NCI-H2081 treated with DMSO at 0.1 percent for 48 hours (cell line): ENCODE measurements at regions not wholly inside any gene's neighbourhood (a gene's known extent, or its start where the extent isn't known, plus 50 kb on each side); places are given as distances from the start of the nearest gene placed in this dataset.
A peak's percentile ranks its signal among the peaks of the same experiment; 100 is the strongest.
"Not testable (repeated sequence)": the region's sequence is repeated elsewhere in the genome, so short reads cannot be mapped to it uniquely, and the experiment has no call there.

Source experiments
- DNase-seq: peaks from one replicate; lab custom pipeline; 2025; lab: John Stamatoyannopoulos, UW

GRCh38 chr2:150211164-150211631 lies 276.3 kb downstream of the RND3 start:
- no peak for DNase-seq

GRCh38 chr2:150209746-150210145 lies 277.7 kb downstream of the RND3 start:
- no peak for DNase-seq

DNA sequence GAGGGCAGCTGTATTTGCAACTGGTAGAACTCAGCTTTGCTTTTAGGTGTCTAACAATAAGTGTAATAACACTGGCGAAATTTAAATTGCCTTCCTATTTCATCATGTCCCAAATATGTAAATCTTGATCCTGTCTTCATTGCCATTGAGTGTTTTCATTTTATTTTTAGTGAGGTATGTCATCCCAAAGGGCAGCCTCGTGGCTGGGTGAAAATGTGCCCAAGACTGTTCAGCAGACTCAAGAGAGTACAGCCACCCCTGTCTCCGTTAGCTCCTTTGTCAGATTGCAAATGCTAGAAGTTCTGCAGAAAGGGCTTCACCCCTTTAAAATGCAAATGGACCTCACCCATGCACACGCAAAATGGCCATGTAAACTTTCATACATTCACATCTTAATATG lies 278.8 kb downstream of the RND3 start:
- DNase-seq, result no peak

- DNase-seq, result peak; percentile 73
These were observed 279.5 kb downstream of the RND3 start for GRCh38 chr2:150207979-150208378.

- DNase-seq, result no peak
These were observed 283.0 kb downstream of the RND3 start for GRCh38 chr2:150204451-150204850.

- DNase-seq, result not testable (repeated sequence)
These were observed 292.7 kb downstream of the RND3 start for GRCh38 chr2:150194816-150195215.

DNA sequence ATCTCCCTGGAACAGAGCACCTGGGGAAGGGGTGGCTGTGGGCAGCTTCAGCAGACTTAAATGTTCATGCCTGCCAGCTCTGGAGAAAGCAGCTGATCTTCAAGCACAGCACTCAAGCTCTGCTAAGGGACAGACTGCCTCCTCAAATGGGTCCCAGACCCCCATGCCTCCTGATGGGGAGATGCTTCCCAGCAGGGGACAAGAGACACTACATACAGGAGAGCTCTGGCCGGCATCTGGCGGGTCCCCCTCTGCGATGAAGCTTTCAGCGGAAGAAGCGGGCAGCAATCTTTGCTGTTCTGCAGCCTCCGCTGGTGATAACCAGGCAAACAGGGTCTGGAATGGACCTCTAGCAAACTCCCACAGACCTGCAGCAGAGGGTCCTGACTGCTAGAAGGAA lies 294.8 kb downstream of the RND3 start:
- no peak for DNase-seq

DNA sequence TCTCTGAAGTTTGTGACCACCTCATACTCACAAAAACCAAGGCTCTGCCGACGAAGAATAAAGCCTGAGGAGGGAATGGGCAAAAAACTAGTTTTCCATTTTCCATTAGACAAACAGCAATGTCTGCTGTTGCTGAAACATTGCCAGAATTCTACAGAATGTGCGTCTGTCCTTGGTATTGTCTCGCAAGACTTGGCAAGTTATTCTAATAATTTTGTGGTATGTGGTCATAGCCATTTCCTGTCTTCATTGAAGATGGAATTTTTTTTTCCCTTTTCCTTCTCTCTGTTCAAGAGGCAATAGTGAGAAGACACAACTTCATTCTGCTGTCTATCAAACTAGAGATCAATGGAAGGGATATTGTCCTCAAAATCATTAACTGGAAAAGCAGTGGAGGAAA lies 296.1 kb downstream of the RND3 start:
- no peak for DNase-seq

GRCh38 chr2:150190546-150190945 lies 296.9 kb downstream of the RND3 start:
- no peak for DNase-seq

DNA sequence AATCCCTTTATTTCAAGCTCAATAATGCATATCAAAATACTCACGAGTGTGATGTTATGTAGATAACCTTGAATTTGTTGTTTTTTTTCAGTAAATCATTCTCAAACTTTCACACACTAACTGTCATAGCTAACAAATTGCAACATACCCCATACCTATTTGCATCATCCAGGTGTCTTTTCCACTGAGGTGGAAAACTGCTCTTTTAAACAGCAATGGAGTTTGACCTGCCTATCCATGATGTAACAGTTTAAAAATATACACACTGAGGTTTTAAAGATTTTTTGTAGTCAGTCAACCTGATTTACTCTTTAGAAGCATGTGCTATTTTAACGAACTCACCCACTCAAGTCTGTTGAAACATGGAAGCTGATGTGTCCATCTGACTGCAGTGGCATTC lies 298.7 kb downstream of the RND3 start:
- no peak for DNase-seq

DNA sequence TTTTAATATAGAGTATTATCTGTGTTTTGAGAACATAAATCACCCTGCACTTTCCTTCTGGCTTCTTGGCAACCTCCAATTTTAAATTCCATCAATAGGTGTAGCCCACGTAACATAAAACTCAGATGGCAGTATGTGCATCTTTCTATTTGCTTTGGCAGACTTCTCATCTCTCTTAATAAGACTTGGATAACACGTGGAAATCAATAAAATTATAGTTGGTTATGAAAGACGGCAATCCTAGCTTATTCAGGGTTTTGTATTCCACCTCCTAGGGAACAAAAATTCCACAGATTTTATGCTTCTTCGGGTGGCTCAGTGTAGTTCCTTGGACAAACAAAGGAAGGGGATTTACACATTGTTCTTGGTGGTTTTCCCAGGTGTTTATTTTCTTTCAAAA lies 299.3 kb downstream of the RND3 start:
- DNase-seq, result no peak

- no peak for DNase-seq
These were observed 304.8 kb downstream of the RND3 start for GRCh38 chr2:150182566-150183235.

- no peak for DNase-seq
These were observed 308.9 kb downstream of the RND3 start for GRCh38 chr2:150178591-150178990.

- DNase-seq, result no peak
These were observed 312.5 kb downstream of the RND3 start for GRCh38 chr2:150174971-150175421.

DNA sequence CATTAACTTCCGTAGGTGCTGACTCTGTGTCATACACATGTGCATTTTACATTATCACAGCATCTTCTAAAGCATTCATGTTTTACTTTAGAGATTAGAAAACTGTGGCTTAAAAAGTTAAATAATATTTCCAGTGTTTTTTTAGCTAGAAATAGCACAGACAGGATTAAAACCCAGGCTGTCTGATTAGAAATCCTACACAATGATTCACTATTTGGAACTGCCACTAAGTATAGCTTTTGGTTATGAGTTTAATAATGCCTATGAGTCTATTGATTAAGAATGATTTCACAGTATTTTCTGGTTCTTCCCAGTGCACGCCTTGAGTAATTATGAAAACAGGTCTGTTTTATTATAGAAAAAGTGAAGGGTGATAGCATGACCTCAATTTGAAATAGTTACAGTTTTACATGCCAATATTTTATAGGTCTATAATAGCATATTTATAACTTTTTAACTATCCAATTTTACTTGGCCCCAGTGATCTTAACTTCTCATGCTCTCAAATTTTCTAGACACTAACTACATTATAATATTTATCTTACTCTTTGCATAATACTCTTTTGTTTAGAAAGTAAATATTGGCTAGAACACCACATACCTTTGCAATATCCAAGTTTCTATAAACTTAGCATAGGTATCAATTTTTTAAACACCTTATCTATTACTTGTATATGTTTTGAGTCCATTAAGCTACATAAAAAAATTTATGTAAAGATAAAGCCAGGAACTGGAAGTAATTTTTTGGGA lies 313.2 kb downstream of the RND3 start:
- no peak for DNase-seq

- DNase-seq, result no peak
These were observed 316.4 kb downstream of the RND3 start for GRCh38 chr2:150171065-150171548.

DNA sequence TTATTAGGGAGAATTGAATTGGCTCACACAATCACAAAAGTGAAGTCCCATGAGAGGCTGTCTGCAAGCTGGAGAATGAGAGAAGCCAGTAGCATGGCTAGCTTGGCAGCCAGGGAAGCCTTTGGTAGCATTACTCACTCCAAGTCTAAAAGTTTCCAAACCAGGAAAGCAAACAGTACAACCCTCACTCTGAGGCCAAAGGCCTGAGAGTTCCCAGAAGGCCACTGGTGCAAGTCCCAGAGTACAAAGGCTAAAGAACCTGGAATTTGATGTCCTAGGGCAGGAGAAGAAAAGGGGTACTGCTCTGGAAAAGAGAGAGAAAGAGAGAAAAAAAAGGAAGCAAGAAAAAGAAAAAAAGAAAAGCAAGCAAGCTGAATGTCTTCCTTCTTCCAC lies 318.2 kb downstream of the RND3 start:
- no peak for DNase-seq

- DNase-seq, result no peak
These were observed 318.8 kb downstream of the RND3 start for GRCh38 chr2:150168595-150169236.

DNA sequence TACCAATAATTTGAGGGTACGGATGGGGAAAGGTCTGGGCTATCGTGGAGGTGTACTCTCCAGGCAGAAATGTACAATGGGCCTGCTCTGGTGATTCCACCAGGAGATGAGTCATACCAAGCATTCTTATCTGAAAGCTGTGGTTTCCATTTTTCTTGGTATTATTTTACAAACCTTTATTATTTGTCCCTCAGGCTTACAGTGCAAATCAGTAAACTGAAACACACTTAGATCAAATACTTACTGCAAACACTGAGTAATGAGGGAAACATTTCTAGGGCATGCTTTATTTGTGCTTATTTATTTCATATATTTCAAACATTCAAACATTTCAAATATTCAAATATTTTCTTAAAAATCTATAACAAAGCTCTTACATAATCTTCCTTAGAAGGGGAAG lies 319.8 kb downstream of the RND3 start:
- DNase-seq, result no peak

DNA sequence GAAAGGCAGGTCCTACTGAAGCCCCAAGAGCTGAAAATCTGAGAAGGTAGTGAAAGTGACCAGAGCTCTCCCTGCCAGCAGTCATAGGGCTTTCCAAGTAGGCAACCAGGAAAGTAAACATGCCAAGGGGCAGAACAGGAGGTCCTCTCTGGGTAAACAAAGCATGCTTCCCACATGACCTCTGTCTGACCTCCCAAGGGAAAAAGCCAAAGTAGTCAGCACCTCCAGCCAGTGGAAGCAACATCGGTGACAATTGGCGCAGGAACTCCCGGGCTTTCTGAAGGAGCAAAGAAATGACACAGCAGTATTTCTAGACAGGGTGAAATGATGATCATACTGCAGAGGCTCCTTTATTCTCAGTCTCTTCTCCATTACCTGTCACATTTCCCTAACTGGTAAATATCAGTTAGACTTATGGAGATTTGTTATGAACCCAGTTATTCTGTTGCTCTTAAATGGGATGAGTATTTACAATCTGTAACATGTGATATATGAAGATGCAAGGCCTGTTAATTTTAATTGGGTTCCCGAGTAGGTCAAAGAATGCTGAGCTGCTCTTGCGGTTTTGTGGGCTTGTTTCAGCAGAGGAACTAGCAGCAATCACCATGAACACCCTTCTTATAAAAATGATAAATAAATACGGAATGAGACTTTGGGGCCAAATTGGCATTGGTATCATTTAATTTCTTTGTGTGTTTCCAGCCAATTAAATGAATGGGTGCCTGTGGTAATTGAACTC lies 321.0 kb downstream of the RND3 start:
- no peak for DNase-seq

DNA sequence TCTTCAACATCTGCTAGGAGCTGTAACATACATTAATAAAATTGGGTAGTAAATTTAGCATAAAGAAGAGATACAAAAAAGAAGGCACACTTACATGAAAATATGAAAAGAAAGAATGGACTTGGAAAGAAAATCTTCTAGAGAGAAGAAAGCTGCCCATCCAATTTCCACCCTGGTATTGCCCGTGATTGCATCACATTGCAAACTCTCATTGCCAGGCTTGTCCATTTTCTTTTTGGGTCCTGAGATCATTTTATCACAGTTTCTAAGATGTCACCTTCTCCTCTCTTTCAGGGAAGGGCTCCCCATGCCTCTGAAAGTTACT lies 321.5 kb downstream of the RND3 start:
- DNase-seq, result no peak

GRCh38 chr2:150165442-150165841 lies 322.0 kb downstream of the RND3 start:
- DNase-seq, result no peak
